Tibial nerve (tissue), 4 donors: ENCODE measurements at regions not wholly inside any gene's neighbourhood (a gene's known extent, or its start where the extent isn't known, plus 50 kb on each side); places are given as distances from the start of the nearest gene placed in this dataset.

Experiments used
- CTCF ChIP-seq, 5 experiments: fragments of 200-600 bp in 3 of 5; fragments of 450-650 bp in 2 of 5; sonication (generic) in 3 of 5; IDR thresholded peaks; one replicate each; pipeline ENCODE4 v1.5.1; 2016 to 2019; ENCODE audit warnings: antibody characterized with exemption in 5 of 5, mild to moderate bottlenecking in 3 of 5, moderate library complexity in 2 of 5
- EP300 ChIP-seq, 2 donors: sonication (generic); formaldehyde crosslinking; IDR thresholded peaks; one replicate each; pipeline ENCODE4 v1.6.1; 2017; ENCODE audit warnings: antibody characterized with exemption in 2 of 2, mild to moderate bottlenecking in 1 of 2
- POLR2A ChIP-seq, 2 donors: fragments of 450-650 bp; IDR thresholded peaks; one replicate each; pipeline ENCODE4 v1.6.1; 2017; ENCODE audit warnings: antibody characterized with exemption in 2 of 2, mild to moderate bottlenecking in 2 of 2, moderate library complexity in 2 of 2

GRCh38 chrX:20609916-20610415, 343.3 kb upstream of the RPS6KA3 start:
- no peak for TF ChIP-seq POLR2A (IDR thresholded peaks at IDR 0.05)
- TF ChIP-seq CTCF (IDR thresholded peaks at IDR 0.05) = no peak
- no peak for TF ChIP-seq EP300 (IDR thresholded peaks at IDR 0.05)
